DMS79 (cell line): ENCODE measurements at regions not wholly inside any gene's neighbourhood (a gene's known extent, or its start where the extent isn't known, plus 50 kb on each side); places are given as distances from the start of the nearest gene placed in this dataset.
"Not testable (repeated sequence)": the region's sequence is repeated elsewhere in the genome, so short reads cannot be mapped to it uniquely, and the experiment has no call there.

Source experiments
- DNase-seq: peaks from one replicate; lab custom pipeline; 2025; lab: John Stamatoyannopoulos, UW

- DNase-seq = not testable (repeated sequence)
Measured at GRCh38 chrX:150125045-150125444, 186.8 kb upstream of the EOLA2 start.

GRCh38 chrX:150127216-150127615 is 188.9 kb upstream of the EOLA2 start:
- DNase-seq = no peak

GRCh38 chrX:150143721-150144440 is 205.6 kb upstream of the EOLA2 start:
- peak; percentile 25 for DNase-seq

- DNase-seq = no peak
Measured at GRCh38 chrX:150146271-150146896, 208.1 kb upstream of the EOLA2 start.

- DNase-seq = no peak
Measured at GRCh38 chrX:150148749-150149672, 210.7 kb upstream of the EOLA2 start.

- DNase-seq = no peak
Measured at GRCh38 chrX:150150076-150150779, 211.9 kb upstream of the EOLA2 start.

GRCh38 chrX:150150780-150151125 is 212.4 kb upstream of the MAMLD1 start:
- no peak for DNase-seq

GRCh38 chrX:150152036-150152435 is 211.1 kb upstream of the MAMLD1 start:
- DNase-seq = no peak

- no peak for DNase-seq
Measured at GRCh38 chrX:150152546-150152945, 210.6 kb upstream of the MAMLD1 start.

GRCh38 chrX:150155436-150156035 is 207.6 kb upstream of the MAMLD1 start:
- no peak for DNase-seq

GRCh38 chrX:150156615-150157014 is 206.5 kb upstream of the MAMLD1 start:
- DNase-seq = no peak

GRCh38 chrX:150157291-150157690 is 205.8 kb upstream of the MAMLD1 start:
- no peak for DNase-seq

GRCh38 chrX:150158554-150159332 is 204.4 kb upstream of the MAMLD1 start:
- no peak for DNase-seq

- no peak for DNase-seq
Measured at GRCh38 chrX:150159537-150159936, 203.6 kb upstream of the MAMLD1 start.

- DNase-seq = no peak
Measured at GRCh38 chrX:150160656-150161055, 202.5 kb upstream of the MAMLD1 start.

- no peak for DNase-seq
Measured at GRCh38 chrX:150161193-150161592, 201.9 kb upstream of the MAMLD1 start.

GRCh38 chrX:150162141-150162540 is 201.0 kb upstream of the MAMLD1 start:
- DNase-seq = no peak

- no peak for DNase-seq
Measured at GRCh38 chrX:150163221-150163930, 199.7 kb upstream of the MAMLD1 start.

GRCh38 chrX:150163956-150164726 is 199.0 kb upstream of the MAMLD1 start:
- DNase-seq = no peak
